OCI-LY3 (cell line): ENCODE measurements at regions not wholly inside any gene's neighbourhood (a gene's known extent, or its start where the extent isn't known, plus 50 kb on each side); places are given as distances from the start of the nearest gene placed in this dataset.

Source experiments
- H2AFZ ChIP-seq: fragments of 200-600, 300-600 bp; shearing (Covaris generic); 2 replicates; pipeline ENCODE4 v1.6.0; 2014; ENCODE audit warnings: antibody characterized with exemption, low read depth, low read length
- H3K27ac ChIP-seq: fragments of 200-600, 300-600 bp; sonication (generic); 2 replicates; pipeline ENCODE4 v1.5.1; 2014; ENCODE audit warnings: mild to moderate bottlenecking, low read length, moderate library complexity, mixed read lengths
- H3K27me3 ChIP-seq: fragments of 200-600, 300-600 bp; sonication (generic); 2 replicates; pipeline ENCODE4 v1.6.1; 2014; ENCODE audit warnings: low read depth, low read length, mixed read lengths
- H3K36me3 ChIP-seq: fragments of 200-600, 300-600 bp; sonication (generic); replicated peaks from 2 replicates; pipeline ENCODE3; 2014; ENCODE audit warnings: low read depth, low read length, mixed read lengths
- H3K4me1 ChIP-seq: fragments of 300-600, 200-600 bp; sonication (generic); 2 replicates; pipeline ENCODE4 v1.6.1; 2014; ENCODE audit warnings: low read length, mixed read lengths
- H3K4me2 ChIP-seq: fragments of 200-600, 300-600 bp; sonication (generic); 2 replicates; pipeline ENCODE4 v1.6.1; 2014; ENCODE audit warnings: low read length, mixed read lengths
- H3K4me3 ChIP-seq: fragments of 300-600, 200-600 bp; sonication (generic); 2 replicates; pipeline ENCODE4 v1.5.1; 2014; ENCODE audit warnings: antibody characterized with exemption, mild to moderate bottlenecking, low read length, moderate library complexity
- H3K79me2 ChIP-seq: fragments of 300-600, 200-600 bp; shearing (Covaris generic); 2 replicates; pipeline ENCODE4 v1.6.1; 2014; ENCODE audit warnings: mild to moderate bottlenecking, low read length, mixed read lengths
- H3K9ac ChIP-seq: fragments of 300-600, 200-600 bp; shearing (Covaris generic); 2 replicates; pipeline ENCODE4 v1.6.0; 2014; ENCODE audit warnings: mild to moderate bottlenecking, low read length, moderate library complexity
- H3K9me3 ChIP-seq: fragments of 200-600, 300-600 bp; shearing (Covaris generic); 2 replicates; pipeline ENCODE4 v1.6.1; 2014; ENCODE audit warnings: low read length, mixed read lengths; ENCODE audit not compliant: insufficient read depth
- H4K20me1 ChIP-seq: fragments of 200-600, 300-600 bp; sonication (generic); 2 replicates; pipeline ENCODE4 v1.6.1; 2016; ENCODE audit warnings: low read length, mixed read lengths; ENCODE audit not compliant: insufficient read depth
- EZH2phosphoT487 ChIP-seq: fragments of 200-600 bp; shearing (Covaris generic); IDR thresholded peaks from 2 replicates; pipeline ENCODE4 v1.6.1; 2018; ENCODE audit warnings: antibody characterized with exemption, mixed run types, low read depth
- TF ChIP-seq, protein P1 (sequence below): fragments of 200-600, 300-600 bp; sonication (generic); IDR thresholded peaks from 2 replicates; pipeline ENCODE4 v1.5.1; 2014; ENCODE audit warnings: antibody characterized with exemption, low read length, low read depth

DNA sequence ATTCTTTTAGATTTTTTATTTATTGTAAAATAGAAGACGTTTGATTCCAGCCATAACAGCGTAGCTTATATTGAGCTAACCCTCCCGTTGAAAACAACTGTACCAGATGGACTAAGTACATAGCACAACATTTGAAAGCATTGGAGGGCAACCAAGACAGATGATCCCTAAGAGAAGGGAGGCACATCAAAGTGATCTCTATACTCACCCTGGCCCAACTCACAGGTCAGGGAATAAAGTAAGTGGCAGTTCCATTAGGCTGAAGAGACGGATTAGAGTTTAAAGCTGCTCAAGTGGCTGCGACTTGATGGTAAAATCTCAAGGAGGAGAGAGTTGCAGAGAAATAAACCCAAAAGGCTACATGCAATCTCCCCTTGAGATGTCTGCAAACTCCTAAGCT, 65.1 kb upstream of the ITM2B start:
- H3K4me3 ChIP-seq, result no peak overlapping the region
- peaks cover 22% of the 10 kb centered on the region for H3K27me3 ChIP-seq
- H3K9ac ChIP-seq, result no peak overlapping the region
- no peaks in the 10 kb centered on the region for H4K20me1 ChIP-seq
- peaks cover 6% of the 10 kb centered on the region; the same call in 1 of the 2 replicates for H3K4me1 ChIP-seq
- no peaks in the 10 kb centered on the region for H3K79me2 ChIP-seq
- H3K9me3 ChIP-seq, result no peaks in the 10 kb centered on the region
- no peaks in the 10 kb centered on the region for H3K36me3 ChIP-seq
- H3K27ac ChIP-seq, result no peak overlapping the region
- no peak overlapping the region for H3K4me2 ChIP-seq
- TF ChIP-seq EZH2phosphoT487, result no peak
- TF ChIP-seq, protein P1, sequence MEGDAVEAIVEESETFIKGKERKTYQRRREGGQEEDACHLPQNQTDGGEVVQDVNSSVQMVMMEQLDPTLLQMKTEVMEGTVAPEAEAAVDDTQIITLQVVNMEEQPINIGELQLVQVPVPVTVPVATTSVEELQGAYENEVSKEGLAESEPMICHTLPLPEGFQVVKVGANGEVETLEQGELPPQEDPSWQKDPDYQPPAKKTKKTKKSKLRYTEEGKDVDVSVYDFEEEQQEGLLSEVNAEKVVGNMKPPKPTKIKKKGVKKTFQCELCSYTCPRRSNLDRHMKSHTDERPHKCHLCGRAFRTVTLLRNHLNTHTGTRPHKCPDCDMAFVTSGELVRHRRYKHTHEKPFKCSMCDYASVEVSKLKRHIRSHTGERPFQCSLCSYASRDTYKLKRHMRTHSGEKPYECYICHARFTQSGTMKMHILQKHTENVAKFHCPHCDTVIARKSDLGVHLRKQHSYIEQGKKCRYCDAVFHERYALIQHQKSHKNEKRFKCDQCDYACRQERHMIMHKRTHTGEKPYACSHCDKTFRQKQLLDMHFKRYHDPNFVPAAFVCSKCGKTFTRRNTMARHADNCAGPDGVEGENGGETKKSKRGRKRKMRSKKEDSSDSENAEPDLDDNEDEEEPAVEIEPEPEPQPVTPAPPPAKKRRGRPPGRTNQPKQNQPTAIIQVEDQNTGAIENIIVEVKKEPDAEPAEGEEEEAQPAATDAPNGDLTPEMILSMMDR, result no peak
- H2AFZ ChIP-seq, result no peak overlapping the region

DNA sequence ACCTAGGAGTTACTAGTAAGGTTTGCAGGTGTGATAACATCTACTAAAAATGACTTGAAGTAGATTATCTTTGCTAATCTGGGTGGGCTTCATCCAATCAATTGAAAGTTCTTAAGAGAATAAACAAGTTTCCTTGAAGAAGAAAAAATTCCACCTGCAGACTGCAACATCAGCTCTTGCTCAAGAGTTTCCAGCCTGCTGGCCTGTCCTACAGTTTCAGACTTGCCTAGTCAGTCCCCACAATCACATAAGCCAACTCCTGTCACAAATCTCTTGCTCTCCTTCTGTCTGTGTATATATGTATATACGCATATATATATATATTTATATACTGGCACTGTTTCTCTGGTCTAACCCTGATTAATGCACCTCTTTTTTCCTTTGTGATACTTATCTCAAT, 67.3 kb upstream of the ITM2B start:
- no peak overlapping the region for H3K4me3 ChIP-seq
- H3K4me1 ChIP-seq, result peaks cover 22% of the 10 kb centered on the region
- TF ChIP-seq, protein P1, result no peak
- TF ChIP-seq EZH2phosphoT487, result no peak
- H3K27ac ChIP-seq, result no peak overlapping the region
- peaks cover 22% of the 10 kb centered on the region for H3K27me3 ChIP-seq
- H3K9ac ChIP-seq, result no peak overlapping the region
- no peaks in the 10 kb centered on the region for H3K9me3 ChIP-seq
- H3K36me3 ChIP-seq, result no peaks in the 10 kb centered on the region
- H3K79me2 ChIP-seq, result no peaks in the 10 kb centered on the region
- H3K4me2 ChIP-seq, result no peak overlapping the region
- H2AFZ ChIP-seq, result no peak overlapping the region
- no peaks in the 10 kb centered on the region for H4K20me1 ChIP-seq

DNA sequence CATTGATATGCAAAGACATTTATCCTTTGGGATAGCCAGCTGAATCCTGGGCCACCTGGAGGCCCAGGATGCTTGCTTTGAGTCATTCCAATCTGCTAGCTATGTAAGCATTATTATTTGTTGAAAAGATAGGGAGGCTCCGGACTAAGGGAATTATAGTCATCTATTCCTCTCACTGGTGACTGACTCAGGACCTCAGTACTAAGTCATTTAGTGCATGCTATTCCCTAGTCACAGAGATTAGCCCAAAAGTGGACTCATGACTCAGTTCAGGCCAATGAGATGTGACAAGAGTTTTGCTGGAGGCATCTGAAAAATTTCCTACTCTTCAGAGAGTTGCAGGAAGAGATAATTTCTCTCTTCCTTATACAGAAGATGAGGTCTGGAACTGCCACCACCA, 67.9 kb upstream of the ITM2B start:
- H3K9ac ChIP-seq, result no peak overlapping the region

DNA sequence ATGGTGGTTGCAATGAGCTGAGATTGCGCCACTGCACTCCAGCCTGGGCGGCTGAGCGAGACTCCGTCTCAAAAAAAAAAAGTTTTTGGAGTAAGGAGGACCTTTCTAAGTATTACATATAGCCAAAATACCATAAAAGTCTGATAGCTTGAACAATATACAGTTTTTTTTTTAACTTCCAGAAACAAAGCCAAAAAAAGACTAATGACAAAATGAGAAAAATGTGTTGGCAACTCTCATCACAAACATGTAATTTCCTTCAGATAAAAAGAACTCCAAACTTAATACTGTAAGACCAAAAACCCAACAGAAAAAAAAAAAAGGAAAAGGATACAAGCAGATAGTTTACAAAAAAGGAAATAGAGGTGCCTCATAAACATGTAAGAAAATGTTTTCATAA, 68.2 kb upstream of the MED4 start:
- Histone ChIP-seq H3K4me2 (no peak overlapping the region), H3K27me3 (peaks cover 25% of the 10 kb centered on the region), H2AFZ (no peak overlapping the region), H3K36me3 (no peaks in the 10 kb centered on the region), H3K79me2 (no peaks in the 10 kb centered on the region), H3K4me3 (no peak overlapping the region), H3K9me3 (no peaks in the 10 kb centered on the region), H3K27ac (no peak overlapping the region), H3K4me1 (peaks cover 49% of the 10 kb centered on the region), H4K20me1 (no peaks in the 10 kb centered on the region), H3K9ac (no peak overlapping the region)
- no peak for TF ChIP-seq EZH2phosphoT487
- TF ChIP-seq, protein P1, result no peak

More for the DNA sequence above, 67.9 kb upstream of the ITM2B start:
- H3K79me2 ChIP-seq, result no peaks in the 10 kb centered on the region
- no peak overlapping the region for H3K4me2 ChIP-seq
- H4K20me1 ChIP-seq, result no peaks in the 10 kb centered on the region
- H3K36me3 ChIP-seq, result no peaks in the 10 kb centered on the region
- H3K9me3 ChIP-seq, result no peaks in the 10 kb centered on the region
- no peak overlapping the region for H3K4me3 ChIP-seq
- peaks cover 29% of the 10 kb centered on the region for H3K4me1 ChIP-seq
- no peak overlapping the region for H2AFZ ChIP-seq
- H3K27me3 ChIP-seq, result peaks cover 26% of the 10 kb centered on the region
- no peak for TF ChIP-seq EZH2phosphoT487
- TF ChIP-seq, protein P1, result no peak
- H3K27ac ChIP-seq, result no peak overlapping the region
